ENCODE measurements at regions not wholly inside any gene's neighbourhood (a gene's known extent, or its start where the extent isn't known, plus 50 kb on each side); places are given as distances from the start of the nearest gene placed in this dataset.
"Not testable (repeated sequence)": the region's sequence is repeated elsewhere in the genome, so short reads cannot be mapped to it uniquely, and the experiment has no call there.

GRCh38 chr7:54915870-54916598, 102.8 kb upstream of the EGFR start:
- ATAC-seq (replicated peaks; ENCODE audit: extremely low read depth, poor library complexity, severe bottlenecking) (no peak), DNase-seq (ENCODE audit: low spot score in 2 of 2) (no peak)
- Mint-ChIP-seq H3K9me3 (no peaks in the 10 kb centered on the region), H3K36me3 (ENCODE audit: insufficient read depth) (no peaks in the 10 kb centered on the region), H3K27ac (ENCODE audit: low read depth) (no peak overlapping the region), H3K4me3 (no peak overlapping the region), H3K4me1 (no peaks in the 10 kb centered on the region), H3K27me3 (no peaks in the 10 kb centered on the region)

GRCh38 chr7:54917613-54918391, 101.0 kb upstream of the EGFR start:
- H3K27me3 Mint-ChIP-seq: peaks cover 12% of the 10 kb centered on the region
- H3K27ac Mint-ChIP-seq (ENCODE audit: low read depth): no peak overlapping the region
- no peak overlapping the region for H3K4me3 Mint-ChIP-seq
- no peak for ATAC-seq (replicated peaks; ENCODE audit: extremely low read depth, poor library complexity, severe bottlenecking)
- no peaks in the 10 kb centered on the region for H3K4me1 Mint-ChIP-seq
- no peaks in the 10 kb centered on the region for H3K36me3 Mint-ChIP-seq (ENCODE audit: insufficient read depth)
- no peak for DNase-seq (ENCODE audit: low spot score in 2 of 2)
- peaks cover 4% of the 10 kb centered on the region for H3K9me3 Mint-ChIP-seq

- Mint-ChIP-seq H3K9me3 (peaks cover 4% of the 10 kb centered on the region), H3K27me3 (peaks cover 14% of the 10 kb centered on the region), H3K27ac (ENCODE audit: low read depth) (no peak overlapping the region), H3K4me1 (no peaks in the 10 kb centered on the region), H3K4me3 (no peak overlapping the region), H3K36me3 (ENCODE audit: insufficient read depth) (no peaks in the 10 kb centered on the region)
- ATAC-seq (replicated peaks; ENCODE audit: extremely low read depth, poor library complexity, severe bottlenecking): no peak
- no peak for DNase-seq (ENCODE audit: low spot score in 2 of 2)
Observed at GRCh38 chr7:54921116-54921515, 97.7 kb upstream of the EGFR start.

GRCh38 chr7:54931532-54931931, 87.3 kb upstream of the EGFR start:
- peaks cover 74% of the 10 kb centered on the region for H3K27me3 Mint-ChIP-seq
- no peaks in the 10 kb centered on the region for H3K4me1 Mint-ChIP-seq
- H3K9me3 Mint-ChIP-seq: peaks cover 20% of the 10 kb centered on the region
- DNase-seq (ENCODE audit: low spot score in 2 of 2) (no peak), ATAC-seq (replicated peaks; ENCODE audit: extremely low read depth, poor library complexity, severe bottlenecking) (no peak)
- H3K4me3 Mint-ChIP-seq: no peak overlapping the region
- H3K36me3 Mint-ChIP-seq (ENCODE audit: insufficient read depth): no peaks in the 10 kb centered on the region
- H3K27ac Mint-ChIP-seq (ENCODE audit: low read depth): no peak overlapping the region

GRCh38 chr7:54932818-54933543, 85.8 kb upstream of the EGFR start:
- ATAC-seq (replicated peaks; ENCODE audit: extremely low read depth, poor library complexity, severe bottlenecking) (no peak), DNase-seq (ENCODE audit: low spot score in 2 of 2) (no peak)
- Mint-ChIP-seq H3K4me1 (no peaks in the 10 kb centered on the region), H3K9me3 (peaks cover 20% of the 10 kb centered on the region), H3K27me3 (peaks cover 68% of the 10 kb centered on the region), H3K27ac (ENCODE audit: low read depth) (no peak overlapping the region), H3K36me3 (ENCODE audit: insufficient read depth) (no peaks in the 10 kb centered on the region), H3K4me3 (no peak overlapping the region)

GRCh38 chr7:54933643-54934042, 85.2 kb upstream of the EGFR start:
- no peak overlapping the region for H3K4me3 Mint-ChIP-seq
- H3K4me1 Mint-ChIP-seq: no peaks in the 10 kb centered on the region
- no peak for DNase-seq (ENCODE audit: low spot score in 2 of 2)
- no peak overlapping the region for H3K27ac Mint-ChIP-seq (ENCODE audit: low read depth)
- no peaks in the 10 kb centered on the region for H3K36me3 Mint-ChIP-seq (ENCODE audit: insufficient read depth)
- ATAC-seq (replicated peaks; ENCODE audit: extremely low read depth, poor library complexity, severe bottlenecking): no peak
- peaks cover 61% of the 10 kb centered on the region for H3K27me3 Mint-ChIP-seq
- peaks cover 20% of the 10 kb centered on the region for H3K9me3 Mint-ChIP-seq

- Mint-ChIP-seq H3K27ac (ENCODE audit: low read depth) (no peak overlapping the region), H3K4me3 (no peak overlapping the region), H3K4me1 (no peaks in the 10 kb centered on the region), H3K27me3 (peaks cover 20% of the 10 kb centered on the region), H3K36me3 (ENCODE audit: insufficient read depth) (no peaks in the 10 kb centered on the region), H3K9me3 (peaks cover 17% of the 10 kb centered on the region)
- DNase-seq (ENCODE audit: low spot score in 2 of 2) (no peak), ATAC-seq (replicated peaks; ENCODE audit: extremely low read depth, poor library complexity, severe bottlenecking) (no peak)
Observed at GRCh38 chr7:54940748-54941147, 78.1 kb upstream of the EGFR start.

GRCh38 chr7:54944179-54944578, 74.6 kb upstream of the EGFR start:
- no peaks in the 10 kb centered on the region for H3K36me3 Mint-ChIP-seq (ENCODE audit: insufficient read depth)
- no peaks in the 10 kb centered on the region for H3K4me1 Mint-ChIP-seq
- ATAC-seq (replicated peaks; ENCODE audit: extremely low read depth, poor library complexity, severe bottlenecking): no peak
- peaks cover 17% of the 10 kb centered on the region for H3K9me3 Mint-ChIP-seq
- no peak for DNase-seq (ENCODE audit: low spot score in 2 of 2)
- no peak overlapping the region for H3K4me3 Mint-ChIP-seq
- no peak overlapping the region for H3K27ac Mint-ChIP-seq (ENCODE audit: low read depth)
- peaks cover 20% of the 10 kb centered on the region for H3K27me3 Mint-ChIP-seq

GRCh38 chr7:54946271-54946670, 72.5 kb upstream of the EGFR start:
- Mint-ChIP-seq H3K27me3 (peaks cover 7% of the 10 kb centered on the region), H3K9me3 (peaks cover 5% of the 10 kb centered on the region), H3K36me3 (ENCODE audit: insufficient read depth) (no peaks in the 10 kb centered on the region), H3K4me1 (no peaks in the 10 kb centered on the region), H3K27ac (ENCODE audit: low read depth) (no peak overlapping the region), H3K4me3 (no peak overlapping the region)
- DNase-seq (ENCODE audit: low spot score in 2 of 2): no peak
- no peak for ATAC-seq (replicated peaks; ENCODE audit: extremely low read depth, poor library complexity, severe bottlenecking)

GRCh38 chr7:54946764-54947163, 72.1 kb upstream of the EGFR start:
- Mint-ChIP-seq H3K27ac (ENCODE audit: low read depth) (no peak overlapping the region), H3K4me3 (no peak overlapping the region), H3K4me1 (no peaks in the 10 kb centered on the region), H3K9me3 (peaks cover 5% of the 10 kb centered on the region), H3K36me3 (ENCODE audit: insufficient read depth) (no peaks in the 10 kb centered on the region), H3K27me3 (peaks cover 2% of the 10 kb centered on the region)
- no peak for ATAC-seq (replicated peaks; ENCODE audit: extremely low read depth, poor library complexity, severe bottlenecking)
- no peak for DNase-seq (ENCODE audit: low spot score in 2 of 2)

GRCh38 chr7:54947266-54947665, 71.6 kb upstream of the EGFR start:
- DNase-seq (ENCODE audit: low spot score in 2 of 2) (no peak), ATAC-seq (replicated peaks; ENCODE audit: extremely low read depth, poor library complexity, severe bottlenecking) (no peak)
- no peaks in the 10 kb centered on the region for H3K36me3 Mint-ChIP-seq (ENCODE audit: insufficient read depth)
- no peaks in the 10 kb centered on the region for H3K27me3 Mint-ChIP-seq
- H3K27ac Mint-ChIP-seq (ENCODE audit: low read depth): no peak overlapping the region
- no peaks in the 10 kb centered on the region for H3K4me1 Mint-ChIP-seq
- H3K4me3 Mint-ChIP-seq: no peak overlapping the region
- H3K9me3 Mint-ChIP-seq: peaks cover 5% of the 10 kb centered on the region

GRCh38 chr7:54949514-54949913, 69.3 kb upstream of the EGFR start:
- H3K4me3 Mint-ChIP-seq; H3K36me3 Mint-ChIP-seq (ENCODE audit: insufficient read depth); H3K4me1 Mint-ChIP-seq; DNase-seq (ENCODE audit: low spot score in 2 of 2); H3K27me3 Mint-ChIP-seq; ATAC-seq (replicated peaks; ENCODE audit: extremely low read depth, poor library complexity, severe bottlenecking); H3K9me3 Mint-ChIP-seq; H3K27ac Mint-ChIP-seq (ENCODE audit: low read depth): not testable (repeated sequence)

GRCh38 chr7:54955296-54955695, 63.5 kb upstream of the EGFR start:
- no peak for ATAC-seq (replicated peaks; ENCODE audit: extremely low read depth, poor library complexity, severe bottlenecking)

More at GRCh38 chr7:54955296-54955695, 63.5 kb upstream of the EGFR start:
- H3K4me1 Mint-ChIP-seq: no peaks in the 10 kb centered on the region
- no peak overlapping the region for H3K4me3 Mint-ChIP-seq
- H3K27ac Mint-ChIP-seq (ENCODE audit: low read depth): no peak overlapping the region
- H3K9me3 Mint-ChIP-seq: peaks cover 9% of the 10 kb centered on the region
- H3K36me3 Mint-ChIP-seq (ENCODE audit: insufficient read depth): no peaks in the 10 kb centered on the region
- no peak for DNase-seq (ENCODE audit: low spot score in 2 of 2)
- H3K27me3 Mint-ChIP-seq: peaks cover 43% of the 10 kb centered on the region

Measured in central memory CD8-positive, alpha-beta T cell (primary cell).